Fibroblast of lung (primary cell): ENCODE measurements at regions not wholly inside any gene's neighbourhood (a gene's known extent, or its start where the extent isn't known, plus 50 kb on each side); places are given as distances from the start of the nearest gene placed in this dataset.

Source experiments
- CTCF ChIP-seq, 2 donors: IDR thresholded peaks in 1 of 2; conservative IDR thresholded peaks in 1 of 2; 1 replicate in 1 of 2; 2 replicates in 1 of 2; pipeline ENCODE4 v1.5.1; 2011 to 2012; ENCODE audit warnings: low read length in 2 of 2, control low read depth in 1 of 2, inconsistent platforms in 1 of 2, low read depth in 1 of 2, mild to moderate bottlenecking in 1 of 2
- EZH2 ChIP-seq: IDR thresholded peaks from 2 replicates; pipeline ENCODE4 v1.5.1; 2012; ENCODE audit warnings: low read length, control low read depth, mild to moderate bottlenecking; ENCODE audit errors: missing control alignments

DNA sequence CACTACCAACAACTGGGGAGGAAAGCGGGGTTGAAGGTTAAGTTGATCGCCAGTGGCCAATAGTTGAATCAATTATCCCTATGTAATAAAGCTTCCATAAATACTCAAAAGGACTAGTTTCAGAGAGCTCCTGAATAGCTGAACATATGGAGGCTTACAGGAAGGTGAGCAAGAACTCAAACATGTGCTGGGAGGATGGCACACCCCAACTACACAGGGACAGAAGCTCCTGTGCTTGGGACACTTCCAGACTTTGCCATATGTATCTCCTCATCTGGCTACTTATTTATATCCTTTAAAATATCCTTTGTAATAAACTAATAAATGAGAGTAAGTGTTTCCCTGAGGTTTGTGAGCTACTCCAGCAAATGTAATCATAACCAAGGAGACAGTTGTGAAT lies 115.7 kb downstream of the HNMT start:
- TF ChIP-seq CTCF (conservative IDR thresholded peaks at IDR 0.05 in 1 of 2, IDR thresholded peaks at IDR 0.05 in 1 of 2; ENCODE audit: low read depth in 1 of 2, low read length in 2 of 2): no peak
- TF ChIP-seq EZH2: no peak
